Uterus (tissue), 2 donors: ENCODE measurements at regions not wholly inside any gene's neighbourhood (a gene's known extent, or its start where the extent isn't known, plus 50 kb on each side); places are given as distances from the start of the nearest gene placed in this dataset.
"Not testable (repeated sequence)": the region's sequence is repeated elsewhere in the genome, so short reads cannot be mapped to it uniquely, and the experiment has no call there.

Experiments
- POLR2A ChIP-seq, 2 donors: fragments of 450-650 bp; IDR thresholded peaks; one replicate each; pipeline ENCODE4 v1.6.1; 2016; ENCODE audit warnings: antibody characterized with exemption in 2 of 2, mild to moderate bottlenecking in 1 of 2, moderate library complexity in 1 of 2
- TF ChIP-seq, protein P1 (sequence below), 4 experiments: fragments of 200-600 bp in 2 of 4; fragments of 450-650 bp in 2 of 4; sonication (generic) in 2 of 4; IDR thresholded peaks; one replicate each; pipeline ENCODE4 v1.5.1; 2016 to 2019; ENCODE audit warnings: antibody characterized with exemption in 4 of 4, mild to moderate bottlenecking in 2 of 4, moderate library complexity in 1 of 4

DNA sequence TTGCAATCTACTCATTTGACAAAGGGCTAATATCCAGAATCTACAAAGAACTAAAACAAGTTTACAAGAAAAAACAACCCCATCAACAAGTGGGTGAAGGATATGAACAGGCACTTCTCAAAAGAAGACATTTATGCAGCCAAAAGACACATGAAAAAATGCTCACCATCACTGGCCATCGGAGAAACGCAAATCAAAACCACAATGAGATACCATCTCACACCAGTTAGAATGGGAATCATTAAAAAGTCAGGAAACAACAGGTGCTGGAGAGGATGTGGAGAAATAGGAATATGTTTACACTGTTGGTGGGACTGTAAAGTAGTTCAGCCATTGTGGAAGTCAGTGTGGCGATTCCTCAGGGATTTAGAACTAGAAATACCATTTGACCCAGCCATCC is 336.5 kb downstream of the NR2F2 start:
- TF ChIP-seq, protein P1, sequence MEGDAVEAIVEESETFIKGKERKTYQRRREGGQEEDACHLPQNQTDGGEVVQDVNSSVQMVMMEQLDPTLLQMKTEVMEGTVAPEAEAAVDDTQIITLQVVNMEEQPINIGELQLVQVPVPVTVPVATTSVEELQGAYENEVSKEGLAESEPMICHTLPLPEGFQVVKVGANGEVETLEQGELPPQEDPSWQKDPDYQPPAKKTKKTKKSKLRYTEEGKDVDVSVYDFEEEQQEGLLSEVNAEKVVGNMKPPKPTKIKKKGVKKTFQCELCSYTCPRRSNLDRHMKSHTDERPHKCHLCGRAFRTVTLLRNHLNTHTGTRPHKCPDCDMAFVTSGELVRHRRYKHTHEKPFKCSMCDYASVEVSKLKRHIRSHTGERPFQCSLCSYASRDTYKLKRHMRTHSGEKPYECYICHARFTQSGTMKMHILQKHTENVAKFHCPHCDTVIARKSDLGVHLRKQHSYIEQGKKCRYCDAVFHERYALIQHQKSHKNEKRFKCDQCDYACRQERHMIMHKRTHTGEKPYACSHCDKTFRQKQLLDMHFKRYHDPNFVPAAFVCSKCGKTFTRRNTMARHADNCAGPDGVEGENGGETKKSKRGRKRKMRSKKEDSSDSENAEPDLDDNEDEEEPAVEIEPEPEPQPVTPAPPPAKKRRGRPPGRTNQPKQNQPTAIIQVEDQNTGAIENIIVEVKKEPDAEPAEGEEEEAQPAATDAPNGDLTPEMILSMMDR (IDR thresholded peaks at IDR 0.05): not testable (repeated sequence)
- not testable (repeated sequence) for TF ChIP-seq POLR2A (IDR thresholded peaks at IDR 0.05)
